ENCODE measurements at regions not wholly inside any gene's neighbourhood (a gene's known extent, or its start where the extent isn't known, plus 50 kb on each side); places are given as distances from the start of the nearest gene placed in this dataset.

GRCh38 chr11:131305005-131305404 lies 65.4 kb upstream of the NTM start:
- H3K4me3 ChIP-seq (ENCODE audit: low read depth, low read length), result no peak overlapping the region
- POLR2A ChIA-PET, result no interaction called here
- no peak for TF ChIP-seq CTCF (IDR thresholded peaks at IDR 0.05; ENCODE audit: insufficient read depth, low read length, missing control alignments)
- CTCF ChIA-PET, result no interaction called here
- no peak for DNase-seq (ENCODE audit: low read depth, low spot score)

- DNase-seq (ENCODE audit: low read depth, low spot score), result no peak
- CTCF ChIA-PET, result no interaction called here
- TF ChIP-seq CTCF (IDR thresholded peaks at IDR 0.05; ENCODE audit: insufficient read depth, low read length, missing control alignments), result no peak
- H3K4me3 ChIP-seq (ENCODE audit: low read depth, low read length), result no peak overlapping the region
- POLR2A ChIA-PET, result no interaction called here
Observed at GRCh38 chr11:131307506-131307905, 62.9 kb upstream of the NTM start.

- no peak for TF ChIP-seq CTCF (IDR thresholded peaks at IDR 0.05; ENCODE audit: insufficient read depth, low read length, missing control alignments)
- POLR2A ChIA-PET, result no interaction called here
- H3K4me3 ChIP-seq (ENCODE audit: low read depth, low read length), result no peak overlapping the region
- DNase-seq (ENCODE audit: low read depth, low spot score), result no peak
- CTCF ChIA-PET, result no interaction called here
Observed at GRCh38 chr11:131309776-131310175, 60.6 kb upstream of the NTM start.

GRCh38 chr11:131311776-131312514 lies 58.5 kb upstream of the NTM start:
- CTCF ChIA-PET, result no interaction called here
- TF ChIP-seq CTCF (IDR thresholded peaks at IDR 0.05; ENCODE audit: insufficient read depth, low read length, missing control alignments), result no peak
- no peak overlapping the region for H3K4me3 ChIP-seq (ENCODE audit: low read depth, low read length)
- POLR2A ChIA-PET, result no interaction called here
- no peak for DNase-seq (ENCODE audit: low read depth, low spot score)
